M059J (cell line): ENCODE measurements at regions not wholly inside any gene's neighbourhood (a gene's known extent, or its start where the extent isn't known, plus 50 kb on each side); places are given as distances from the start of the nearest gene placed in this dataset.
A peak's percentile ranks its signal among the peaks of the same experiment; 100 is the strongest.

ENCODE experiments used
- DNase-seq: peaks from one replicate; pipeline ENCODE4 v3.0.0-alpha.2; 2012; ENCODE audit warnings: low read depth

GRCh38 chr6:165877773-165878172 is 214.7 kb upstream of the PDE10A start:
- no peak for DNase-seq

DNA sequence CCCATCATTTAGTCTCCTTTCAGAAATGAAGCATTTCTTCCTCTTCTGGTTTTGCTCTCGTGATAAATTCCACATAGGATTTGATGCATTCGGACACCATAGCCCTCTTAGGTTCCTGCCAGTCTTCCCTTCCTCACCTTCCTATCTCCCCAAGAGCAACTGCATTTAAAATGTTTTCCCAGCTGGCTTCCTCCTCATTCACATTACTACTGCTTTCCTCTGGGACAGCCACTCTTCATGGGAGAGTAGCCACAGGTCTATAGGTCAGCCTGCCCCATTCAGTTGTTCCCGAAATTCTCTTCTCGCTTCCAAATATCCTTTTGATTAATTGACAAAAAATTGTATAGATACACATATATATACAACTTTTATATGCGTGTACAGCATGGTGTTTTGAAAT is 214.2 kb upstream of the PDE10A start:
- DNase-seq = no peak

DNA sequence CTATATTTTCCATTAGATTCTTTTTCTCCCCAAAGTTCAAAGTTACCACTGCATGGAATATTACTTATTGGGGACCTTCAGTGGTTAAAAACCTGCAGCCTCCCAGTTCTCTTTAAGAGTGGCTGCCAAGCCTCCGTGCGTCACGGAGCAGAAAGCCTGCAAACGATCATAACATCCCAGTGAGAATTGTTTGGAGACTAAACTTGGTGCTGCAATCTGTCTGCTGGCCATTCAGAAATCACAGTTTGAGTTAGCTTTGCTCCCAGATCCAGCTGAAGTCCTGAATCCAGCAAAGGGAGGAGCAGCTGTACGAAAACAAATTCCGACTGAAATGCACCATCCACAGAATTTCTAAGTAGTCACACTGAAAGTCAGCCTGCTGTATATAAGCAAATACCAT is 213.5 kb upstream of the PDE10A start:
- no peak for DNase-seq

DNA sequence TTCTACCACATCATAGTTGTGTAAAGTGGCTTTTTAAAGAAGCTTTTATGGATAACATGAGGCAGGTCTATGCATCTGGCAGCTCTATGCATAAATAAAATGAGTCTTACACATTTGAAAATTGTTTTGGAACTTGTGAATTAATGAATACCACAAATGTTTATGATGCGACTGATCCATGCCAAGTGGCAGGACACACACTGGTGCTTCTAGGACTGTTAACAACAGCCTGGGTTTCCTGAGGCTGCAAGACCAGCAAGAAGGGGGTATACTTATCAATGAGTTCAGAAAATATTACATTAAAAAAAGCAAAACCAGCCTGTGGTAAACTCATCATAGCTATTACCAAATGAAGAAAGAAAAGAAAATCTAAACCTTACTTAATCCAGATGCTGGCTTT is 212.9 kb upstream of the PDE10A start:
- DNase-seq = no peak

DNA sequence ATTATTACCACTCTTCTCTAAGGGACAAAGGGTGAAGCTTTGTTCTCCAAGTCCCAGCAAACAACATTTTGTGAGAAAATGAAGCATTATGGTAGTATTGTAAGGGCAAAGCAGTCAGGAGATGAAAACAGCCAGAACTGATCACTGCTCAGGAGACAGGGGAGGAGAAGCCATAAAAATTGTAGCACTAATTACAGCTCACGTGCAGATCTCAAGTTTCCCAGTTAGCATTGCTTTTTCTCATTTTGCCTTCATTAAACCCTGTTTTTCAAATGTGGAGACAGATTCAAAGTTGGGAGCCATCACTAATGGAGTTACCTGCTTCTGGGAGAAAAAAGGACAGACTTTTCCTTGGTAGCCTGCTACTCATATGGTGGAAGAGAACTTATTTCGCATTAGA is 210.9 kb upstream of the PDE10A start:
- no peak for DNase-seq

DNA sequence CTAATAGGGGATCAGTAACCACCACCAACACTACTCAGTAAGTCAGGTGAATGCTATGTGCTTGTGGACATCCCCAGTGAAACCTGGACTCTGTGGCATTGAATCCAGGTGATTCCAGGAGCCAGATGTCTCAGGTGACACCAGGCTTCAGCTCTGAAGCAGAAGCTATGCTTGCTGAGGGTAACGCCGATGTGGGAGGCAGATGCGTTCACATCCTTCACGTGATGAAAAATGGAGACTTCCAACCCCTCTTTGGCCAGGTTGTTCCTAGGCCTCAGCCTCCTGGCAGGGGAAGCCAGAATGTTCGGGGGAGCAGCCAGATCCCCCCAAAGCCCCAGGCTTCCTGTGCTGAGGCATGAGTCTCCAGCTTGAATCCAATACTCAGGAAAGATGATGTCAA is 209.8 kb upstream of the PDE10A start:
- DNase-seq = no peak

DNA sequence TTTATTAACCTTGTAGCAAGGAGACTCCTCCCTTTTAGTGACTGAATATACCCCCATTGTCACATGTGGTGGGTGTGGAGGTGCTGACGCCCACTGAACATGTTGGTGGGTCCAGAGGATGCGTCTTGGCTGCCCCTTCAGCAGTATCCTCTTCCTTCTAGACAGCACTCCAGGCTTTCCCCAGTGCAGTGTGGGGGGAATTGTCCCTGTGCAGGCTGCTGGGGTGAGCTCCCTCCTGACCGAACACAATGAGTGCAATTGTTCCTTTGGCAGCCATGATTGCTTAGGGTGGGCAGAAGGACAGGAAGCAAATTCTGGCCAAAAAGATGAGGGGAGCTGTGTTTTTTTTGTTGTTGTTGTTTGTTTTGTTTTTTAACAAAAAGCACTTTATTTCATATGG is 209.3 kb upstream of the PDE10A start:
- DNase-seq = no peak

GRCh38 chr6:165871571-165871970 is 208.5 kb upstream of the PDE10A start:
- no peak for DNase-seq

GRCh38 chr6:165869526-165869925 is 206.5 kb upstream of the PDE10A start:
- DNase-seq = no peak

- no peak for DNase-seq
Observed at GRCh38 chr6:165864925-165865324, 201.9 kb upstream of the PDE10A start.

DNA sequence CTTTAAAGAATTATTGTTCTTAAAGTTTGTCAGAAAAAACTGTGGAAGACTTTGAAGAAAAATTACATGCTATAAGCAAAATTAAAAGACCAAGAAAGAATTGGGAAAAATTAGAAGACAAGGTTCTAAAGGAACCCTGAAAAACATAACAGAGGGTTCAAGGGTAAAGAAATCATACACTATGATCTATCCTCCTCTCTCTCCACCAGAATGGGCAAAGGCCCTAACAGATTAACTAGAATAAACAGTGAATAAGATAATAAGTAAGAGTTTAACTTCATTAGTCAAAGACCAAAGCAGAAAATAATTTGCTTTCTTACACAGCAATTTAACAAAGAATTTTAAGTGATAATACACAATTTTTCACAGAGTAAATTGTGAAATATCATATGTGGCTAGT is 201.2 kb upstream of the PDE10A start:
- no peak for DNase-seq

- DNase-seq = no peak
Observed at GRCh38 chr6:165863801-165864200, 200.8 kb upstream of the PDE10A start.

- no peak for DNase-seq
Observed at GRCh38 chr6:165862813-165863212, 199.8 kb upstream of the PDE10A start.

DNA sequence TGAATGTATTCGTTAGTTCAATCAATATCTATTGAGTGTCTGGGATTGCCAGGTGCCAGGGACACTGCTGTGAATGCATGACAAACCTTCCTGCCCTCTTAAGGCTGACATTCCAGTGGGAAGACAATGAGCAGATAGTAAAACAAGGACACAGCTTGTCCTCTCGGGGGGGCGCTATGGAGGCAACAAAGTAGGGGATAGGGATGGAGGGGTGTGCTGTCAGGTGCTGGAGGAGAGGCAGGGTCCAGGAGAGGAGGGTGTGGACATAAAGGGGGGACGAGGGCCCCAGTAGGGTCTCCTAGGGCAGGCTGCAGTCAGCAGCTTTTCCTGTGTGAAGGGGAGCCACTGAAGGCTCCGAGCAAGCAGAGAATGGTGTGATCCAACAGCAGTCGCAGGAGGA is 198.2 kb upstream of the PDE10A start:
- DNase-seq = no peak

GRCh38 chr6:165858586-165858985 is 195.5 kb upstream of the PDE10A start:
- no peak for DNase-seq

GRCh38 chr6:165855856-165856255 is 192.8 kb upstream of the PDE10A start:
- DNase-seq = no peak

GRCh38 chr6:165854863-165855593 is 192.0 kb upstream of the PDE10A start:
- DNase-seq = no peak

DNA sequence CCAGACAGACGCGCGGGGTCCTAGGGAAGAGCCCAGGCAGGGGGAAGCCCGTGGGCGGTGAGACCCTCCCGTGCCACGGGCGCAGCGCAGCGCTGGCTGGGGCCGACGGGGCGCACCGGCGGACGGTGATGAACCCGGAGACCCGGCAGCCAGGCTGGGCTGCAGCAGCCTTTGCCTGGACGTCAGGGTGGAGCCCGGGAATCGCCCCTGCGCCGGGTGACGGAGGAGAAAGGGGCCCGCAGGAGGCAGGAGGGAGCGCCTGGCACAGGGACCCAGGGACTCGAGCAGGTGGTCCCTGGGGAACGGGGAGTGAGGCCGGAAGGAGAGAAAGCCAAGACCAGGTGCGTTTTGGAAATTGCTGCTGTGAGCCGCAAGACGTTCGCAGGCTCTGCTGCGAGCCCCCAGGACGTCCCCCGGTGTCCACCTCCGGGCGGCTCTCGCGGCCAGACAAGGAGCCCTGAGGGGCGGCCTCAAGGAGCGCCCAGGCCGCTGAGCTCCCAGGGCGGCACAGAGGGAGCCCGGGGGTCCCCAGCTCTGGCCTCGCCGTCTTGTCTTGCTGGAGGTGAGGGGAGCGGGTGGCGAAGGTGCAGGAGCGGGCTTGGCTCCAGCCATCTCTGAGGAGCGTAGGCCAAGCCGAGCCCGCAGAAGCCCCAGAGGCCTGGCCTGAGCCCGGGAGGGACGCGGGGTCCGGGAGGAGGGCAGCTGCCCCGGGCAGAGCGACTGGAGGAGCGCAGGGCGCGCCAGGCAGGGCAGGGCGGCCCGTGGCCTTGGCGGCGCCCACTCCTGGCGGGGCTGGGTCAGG is 191.2 kb upstream of the PDE10A start:
- no peak for DNase-seq

- no peak for DNase-seq
Observed at GRCh38 chr6:165852676-165853075, 189.6 kb upstream of the PDE10A start.

DNA sequence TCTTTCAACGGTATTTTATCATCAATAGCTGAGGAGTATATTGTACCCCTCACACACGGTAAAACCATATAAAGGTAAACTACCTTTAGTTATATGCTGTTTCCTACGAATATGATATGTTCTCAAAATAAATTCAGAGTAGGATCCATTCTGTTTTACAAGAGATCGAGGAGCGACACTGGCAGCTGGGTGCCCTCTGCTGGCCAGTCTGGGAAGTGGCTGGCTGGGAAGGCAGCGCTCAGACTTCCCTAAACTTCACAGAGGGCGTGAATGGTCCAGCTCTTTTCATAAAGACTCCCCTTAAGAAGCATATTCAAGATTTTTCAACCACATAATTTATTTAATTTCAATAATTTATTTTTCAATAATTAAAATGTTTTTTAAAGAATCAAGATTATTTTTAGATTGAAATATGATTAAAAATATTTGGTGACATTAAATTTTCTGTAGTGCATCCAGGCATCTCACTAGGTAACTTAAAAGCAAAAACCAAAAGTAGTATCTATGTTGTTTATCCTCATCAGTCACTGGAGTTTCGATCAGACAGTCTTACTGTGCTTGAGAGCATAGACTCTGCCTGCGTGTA is 187.5 kb upstream of the PDE10A start:
- peak; percentile 37 for DNase-seq

- no peak for DNase-seq
Observed at GRCh38 chr6:165849534-165850430, 186.7 kb upstream of the PDE10A start.

DNA sequence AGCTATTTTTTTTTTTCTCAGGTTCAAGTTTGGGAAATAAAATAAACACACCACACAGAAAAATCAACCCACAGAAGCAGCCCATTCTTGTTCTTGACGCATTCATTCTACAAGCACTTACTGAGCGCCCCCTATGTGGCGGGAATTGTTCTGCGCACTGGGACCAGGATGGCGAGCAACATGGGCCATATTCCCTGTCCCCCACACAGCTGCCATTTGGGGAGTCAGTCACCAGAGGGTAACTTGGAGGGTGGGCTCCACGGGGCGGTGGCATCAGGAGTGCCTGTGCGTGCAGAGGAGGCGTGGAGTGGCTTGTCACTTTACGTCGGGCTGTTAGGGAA is 185.0 kb upstream of the PDE10A start:
- DNase-seq = no peak
